Gastrocnemius medialis (tissue), 4 donors: ENCODE measurements at regions not wholly inside any gene's neighbourhood (a gene's known extent, or its start where the extent isn't known, plus 50 kb on each side); places are given as distances from the start of the nearest gene placed in this dataset.

Source experiments
- POLR2A ChIP-seq, 2 donors: fragments of 450-650 bp; IDR thresholded peaks; one replicate each; pipeline ENCODE4 v1.6.1; 2017; ENCODE audit warnings: antibody characterized with exemption in 2 of 2, mild to moderate bottlenecking in 2 of 2, moderate library complexity in 2 of 2
- TF ChIP-seq, protein P1 (sequence below), 5 experiments: fragments of 450-650 bp in 3 of 5; fragments of 200-600 bp in 2 of 5; sonication (generic) in 2 of 5; IDR thresholded peaks in 4 of 5; conservative IDR thresholded peaks in 1 of 5; 1 replicate in 4 of 5; 2 replicates in 1 of 5; pipeline ENCODE4 v1.5.1; 2016 to 2019; ENCODE audit warnings: antibody characterized with exemption in 5 of 5, mild to moderate bottlenecking in 3 of 5, moderate library complexity in 3 of 5

DNA sequence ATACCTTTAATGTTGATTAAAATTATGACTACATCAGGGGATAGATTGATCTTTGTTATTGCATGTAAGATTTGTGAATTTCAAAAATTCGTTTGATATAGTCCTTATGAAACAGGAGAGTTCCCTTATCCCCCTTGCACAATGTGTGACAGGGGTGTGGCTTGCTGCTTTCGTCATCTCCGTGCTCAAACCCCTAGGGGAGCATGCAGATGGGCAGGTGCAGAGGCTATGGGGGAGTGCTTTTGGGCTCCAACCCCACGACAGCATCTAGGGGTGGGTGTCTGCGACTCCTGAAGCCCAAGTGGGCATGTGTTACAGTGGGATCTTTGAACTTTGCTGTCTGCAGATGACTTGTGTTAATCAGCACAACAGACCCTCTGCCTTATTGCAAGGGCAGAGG is 360.1 kb upstream of the GOLIM4 start:
- TF ChIP-seq, protein P1, sequence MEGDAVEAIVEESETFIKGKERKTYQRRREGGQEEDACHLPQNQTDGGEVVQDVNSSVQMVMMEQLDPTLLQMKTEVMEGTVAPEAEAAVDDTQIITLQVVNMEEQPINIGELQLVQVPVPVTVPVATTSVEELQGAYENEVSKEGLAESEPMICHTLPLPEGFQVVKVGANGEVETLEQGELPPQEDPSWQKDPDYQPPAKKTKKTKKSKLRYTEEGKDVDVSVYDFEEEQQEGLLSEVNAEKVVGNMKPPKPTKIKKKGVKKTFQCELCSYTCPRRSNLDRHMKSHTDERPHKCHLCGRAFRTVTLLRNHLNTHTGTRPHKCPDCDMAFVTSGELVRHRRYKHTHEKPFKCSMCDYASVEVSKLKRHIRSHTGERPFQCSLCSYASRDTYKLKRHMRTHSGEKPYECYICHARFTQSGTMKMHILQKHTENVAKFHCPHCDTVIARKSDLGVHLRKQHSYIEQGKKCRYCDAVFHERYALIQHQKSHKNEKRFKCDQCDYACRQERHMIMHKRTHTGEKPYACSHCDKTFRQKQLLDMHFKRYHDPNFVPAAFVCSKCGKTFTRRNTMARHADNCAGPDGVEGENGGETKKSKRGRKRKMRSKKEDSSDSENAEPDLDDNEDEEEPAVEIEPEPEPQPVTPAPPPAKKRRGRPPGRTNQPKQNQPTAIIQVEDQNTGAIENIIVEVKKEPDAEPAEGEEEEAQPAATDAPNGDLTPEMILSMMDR (IDR thresholded peaks at IDR 0.05 in 4 of 5, conservative IDR thresholded peaks at IDR 0.05 in 1 of 5), result no peak
- TF ChIP-seq POLR2A (IDR thresholded peaks at IDR 0.05), result no peak
